GM19239 (cell line): ENCODE measurements at regions not wholly inside any gene's neighbourhood (a gene's known extent, or its start where the extent isn't known, plus 50 kb on each side); places are given as distances from the start of the nearest gene placed in this dataset.

ENCODE experiments used
- DNase-seq: peaks from one replicate; pipeline ENCODE4 v3.0.0; 2011; ENCODE audit warnings: low spot score; ENCODE audit not compliant: insufficient read length
- FAIRE-seq: peaks from 2 replicates; lab custom pipeline; 2011; peaks lifted over from hg19 to GRCh38; lab: Jason Lieb, UNC

- no peak for DNase-seq
- no peak for FAIRE-seq
These were observed 50.2 kb downstream of the ZZZ3 start for GRCh38 chr1:77632216-77632615.

- FAIRE-seq (no peak), DNase-seq (no peak)
These were observed 50.7 kb downstream of the ZZZ3 start for GRCh38 chr1:77631751-77632150.

DNA sequence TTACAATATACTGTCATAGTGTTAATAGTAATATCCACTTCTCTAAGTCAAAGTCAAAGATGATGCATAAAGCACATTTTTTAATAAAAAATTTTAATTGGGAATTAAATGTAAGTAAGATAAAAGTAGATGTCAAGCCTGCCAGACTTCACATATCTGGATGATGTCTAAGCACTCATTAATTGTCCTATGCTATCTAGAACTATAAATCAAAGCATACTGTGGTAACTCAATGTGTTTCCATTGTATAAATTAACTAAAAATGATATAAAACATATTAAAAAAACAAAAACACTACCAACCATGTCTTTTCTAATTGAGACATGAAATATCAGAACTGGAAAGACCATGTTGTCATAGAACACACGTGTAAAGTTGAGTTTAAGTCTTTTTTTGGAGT, 51.2 kb downstream of the ZZZ3 start:
- FAIRE-seq (no peak), DNase-seq (no peak)

- DNase-seq (no peak), FAIRE-seq (no peak)
These were observed 54.4 kb downstream of the ZZZ3 start for GRCh38 chr1:77627978-77628570.

DNA sequence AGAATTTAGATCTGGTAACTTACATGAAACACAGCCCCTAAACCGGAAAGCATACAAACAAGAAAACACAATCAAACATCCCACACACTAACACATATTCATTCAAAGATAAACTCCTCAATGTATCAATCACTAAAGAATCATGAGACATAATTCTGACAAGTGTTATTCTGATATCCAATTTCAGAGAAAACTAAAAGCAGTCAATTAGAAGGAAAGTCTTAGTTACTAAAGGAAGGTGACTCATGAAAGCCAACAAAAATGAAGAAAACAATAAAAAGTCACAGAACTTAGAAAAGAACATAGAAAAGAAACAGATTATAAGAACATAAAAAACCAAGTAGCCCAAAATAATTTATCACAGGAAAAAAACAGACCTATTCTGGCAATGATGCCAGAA, 57.2 kb downstream of the ZZZ3 start:
- FAIRE-seq (no peak), DNase-seq (no peak)

DNA sequence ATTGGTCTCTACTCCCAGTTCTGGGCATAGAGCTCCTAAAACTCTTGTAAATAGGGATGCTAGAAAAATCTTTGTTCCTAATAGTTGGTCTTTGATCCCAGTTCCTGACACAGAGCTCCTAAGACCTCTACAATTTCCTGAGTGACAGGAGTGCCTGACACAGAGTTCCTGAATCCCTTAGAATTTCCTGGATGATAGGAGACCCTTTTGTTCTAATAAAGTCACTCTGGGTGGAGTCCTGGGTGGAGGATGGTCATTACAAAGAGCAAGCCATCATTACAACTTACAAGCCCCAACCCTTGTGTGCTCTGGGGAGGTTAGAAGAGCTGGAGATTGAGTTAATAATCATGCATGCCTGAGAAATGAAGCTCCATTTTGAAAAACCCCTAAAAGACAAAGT, 58.4 kb downstream of the ZZZ3 start:
- FAIRE-seq (no peak), DNase-seq (no peak)

- DNase-seq (no peak), FAIRE-seq (no peak)
These were observed 59.4 kb downstream of the ZZZ3 start for GRCh38 chr1:77623066-77623465.

- DNase-seq (no peak), FAIRE-seq (no peak)
These were observed 62.2 kb downstream of the ZZZ3 start for GRCh38 chr1:77620273-77620672.

- peak; percentile 4 for FAIRE-seq
These were observed 68.4 kb downstream of the ZZZ3 start for GRCh38 chr1:77614037-77614436.

More at GRCh38 chr1:77614037-77614436, 68.4 kb downstream of the ZZZ3 start:
- DNase-seq: no peak
